SK-N-SH treated with all-trans-retinoic acid at 6 μM for 48 hours (cell line): ENCODE measurements at regions not wholly inside any gene's neighbourhood (a gene's known extent, or its start where the extent isn't known, plus 50 kb on each side); places are given as distances from the start of the nearest gene placed in this dataset.
A peak's percentile ranks its signal among the peaks of the same experiment; 100 is the strongest.

Source experiments
- ATAC-seq: fragments of 200-7000 bp; cut with Tn5 transposase; 3 replicates; pipeline ENCODE4 v1.9.1; 2020; ENCODE audit warnings: mild to moderate bottlenecking, moderate library complexity
- ARNTL ChIP-seq: fragments of 450-650 bp; formaldehyde crosslinking; IDR thresholded peaks from 2 replicates; pipeline ENCODE4 v1.5.0; 2020; ENCODE audit warnings: low read depth, mild to moderate bottlenecking, moderate library complexity, borderline replicate concordance
- BACH2 ChIP-seq: fragments of 250-450 bp; sonication (Bioruptor Pico); IDR thresholded peaks from 2 replicates; pipeline ENCODE4 v1.9.0; 2021; ENCODE audit warnings: mild to moderate bottlenecking, borderline replicate concordance
- CSDC2 ChIP-seq: fragments of 250-450 bp; sonication (Bioruptor Pico); IDR thresholded peaks from 2 replicates; pipeline ENCODE4 v1.5.0; 2020; ENCODE audit warnings: mild to moderate bottlenecking, moderate library complexity
- CSRNP3 ChIP-seq: fragments of 250-450 bp; sonication (Bioruptor Pico); IDR thresholded peaks from 2 replicates; pipeline ENCODE4 v1.5.1; 2021; ENCODE audit warnings: mild to moderate bottlenecking, moderate library complexity
- ESRRG ChIP-seq: fragments of 250-450 bp; sonication (Bioruptor Pico); IDR thresholded peaks from 2 replicates; pipeline ENCODE4 v1.6.1; 2021; ENCODE audit warnings: mild to moderate bottlenecking
- GLIS3 ChIP-seq: fragments of 250-450 bp; sonication (Bioruptor Pico); IDR thresholded peaks from 2 replicates; pipeline ENCODE4 v1.5.0; 2020; ENCODE audit warnings: mild to moderate bottlenecking, moderate library complexity
- ISL1 ChIP-seq: fragments of 250-450 bp; sonication (Bioruptor Pico); IDR thresholded peaks from 2 replicates; pipeline ENCODE4 v2.1.2; 2022; ENCODE audit warnings: mild to moderate bottlenecking, moderate library complexity
- OSR1 ChIP-seq: fragments of 250-450 bp; sonication (Bioruptor Pico); IDR thresholded peaks from 2 replicates; pipeline ENCODE4 v1.8.0; 2022; ENCODE audit warnings: moderate library complexity, mild to moderate bottlenecking, inconsistent platforms
- POU6F1 ChIP-seq: fragments of 250-450 bp; sonication (Bioruptor Pico); IDR thresholded peaks from 2 replicates; pipeline ENCODE4 v1.8.0; 2021; ENCODE audit warnings: low read depth, mild to moderate bottlenecking, moderate library complexity, borderline replicate concordance
- PPARA ChIP-seq: fragments of 250-450 bp; sonication (Bioruptor Pico); IDR thresholded peaks from 2 replicates; pipeline ENCODE4 v1.5.0; 2020; ENCODE audit warnings: mild to moderate bottlenecking, borderline replicate concordance
- RARB ChIP-seq: fragments of 250-450 bp; sonication (Bioruptor Pico); IDR thresholded peaks from 2 replicates; pipeline ENCODE4 v1.8.0; 2021; ENCODE audit warnings: mild to moderate bottlenecking, moderate library complexity
- SNAI2 ChIP-seq: fragments of 250-450 bp; sonication (Bioruptor Pico); IDR thresholded peaks from 2 replicates; pipeline ENCODE4 v1.5.0; 2020; ENCODE audit warnings: mild to moderate bottlenecking, moderate library complexity
- TCF4 ChIP-seq: fragments of 250-450 bp; sonication (Bioruptor Pico); IDR thresholded peaks from 2 replicates; pipeline ENCODE4 v1.8.0; 2021; ENCODE audit warnings: mild to moderate bottlenecking, moderate library complexity, borderline replicate concordance
- TOX ChIP-seq: fragments of 250-450 bp; sonication (Bioruptor Pico); IDR thresholded peaks from 2 replicates; pipeline ENCODE4 v1.8.0; 2021; ENCODE audit warnings: mild to moderate bottlenecking, moderate library complexity, borderline replicate concordance
- TSHZ2 ChIP-seq: fragments of 250-450 bp; sonication (Bioruptor Pico); IDR thresholded peaks from 2 replicates; pipeline ENCODE4 v1.5.0; 2020; ENCODE audit warnings: mild to moderate bottlenecking, moderate library complexity
- ZC3H10 ChIP-seq: fragments of 250-450 bp; sonication (Bioruptor Pico); IDR thresholded peaks from 2 replicates; pipeline ENCODE4 v1.5.1; 2021; ENCODE audit warnings: mild to moderate bottlenecking, moderate library complexity
- ZFP3 ChIP-seq: fragments of 250-450 bp; sonication (Bioruptor Pico); IDR thresholded peaks from 2 replicates; pipeline ENCODE4 v1.5.0; 2020; ENCODE audit warnings: mild to moderate bottlenecking, moderate library complexity
- ZFP30 ChIP-seq: fragments of 450-650 bp; formaldehyde crosslinking; IDR thresholded peaks from 2 replicates; pipeline ENCODE4 v1.5.0; 2022; ENCODE audit warnings: mild to moderate bottlenecking, moderate library complexity
- ZNF70 ChIP-seq: fragments of 450-650 bp; formaldehyde crosslinking; IDR thresholded peaks from 2 replicates; pipeline ENCODE4 v1.5.0; 2020; ENCODE audit warnings: mild to moderate bottlenecking, moderate library complexity
- ZNF8 ChIP-seq: fragments of 450-650 bp; formaldehyde crosslinking; IDR thresholded peaks from 2 replicates; pipeline ENCODE4 v1.5.0; 2020; ENCODE audit warnings: mild to moderate bottlenecking, moderate library complexity

- peak; percentile 57; the same call in 1 of the 2 replicates for TF ChIP-seq TCF4 (CRISPR knock-in tag)
- TF ChIP-seq OSR1 (CRISPR knock-in tag), result no peak
- peak; percentile 81 for ATAC-seq
Observed at GRCh38 chr6:108793516-108794251, 54.5 kb upstream of the ARMC2 start.

- TF ChIP-seq TSHZ2 (CRISPR knock-in tag), result no peak
- TF ChIP-seq CSDC2 (CRISPR knock-in tag), result no peak
- TF ChIP-seq ZNF70 (CRISPR knock-in tag), result no peak
- TF ChIP-seq ZFP3, result no peak
- no peak for TF ChIP-seq ESRRG (CRISPR knock-in tag)
- no peak for TF ChIP-seq POU6F1 (CRISPR knock-in tag)
- TF ChIP-seq SNAI2, result no peak
- TF ChIP-seq ARNTL, result no peak
- TF ChIP-seq TOX (CRISPR knock-in tag), result no peak
- no peak for TF ChIP-seq BACH2 (CRISPR knock-in tag)
- TF ChIP-seq ZNF8, result no peak
- no peak for TF ChIP-seq OSR1 (CRISPR knock-in tag)
- no peak for TF ChIP-seq CSRNP3 (CRISPR knock-in tag)
- no peak for TF ChIP-seq ISL1 (CRISPR knock-in tag)
- no peak for TF ChIP-seq ZC3H10
- no peak for TF ChIP-seq ZFP30
- ATAC-seq, result no peak
Observed at GRCh38 chr6:108795122-108795521, 53.1 kb upstream of the ARMC2 start.

GRCh38 chr6:108795814-108796213, 52.4 kb upstream of the ARMC2 start:
- TF ChIP-seq ESRRG (CRISPR knock-in tag), result no peak
- ATAC-seq, result no peak

- TF ChIP-seq ZNF70 (CRISPR knock-in tag), result no peak
- no peak for TF ChIP-seq ESRRG (CRISPR knock-in tag)
- no peak for TF ChIP-seq OSR1 (CRISPR knock-in tag)
- TF ChIP-seq BACH2 (CRISPR knock-in tag), result no peak
- no peak for TF ChIP-seq RARB (CRISPR knock-in tag)
- TF ChIP-seq SNAI2, result no peak
- no peak for TF ChIP-seq ZFP30
- TF ChIP-seq GLIS3, result no peak
- no peak for TF ChIP-seq TSHZ2 (CRISPR knock-in tag)
- no peak for TF ChIP-seq PPARA
- TF ChIP-seq ZC3H10, result no peak
- no peak for TF ChIP-seq ZNF8
Observed at GRCh38 chr6:108796875-108797274, 51.3 kb upstream of the ARMC2 start.

More at GRCh38 chr6:108796875-108797274, 51.3 kb upstream of the ARMC2 start:
- ATAC-seq, result no peak
